ENCODE measurements at regions not wholly inside any gene's neighbourhood (a gene's known extent, or its start where the extent isn't known, plus 50 kb on each side); places are given as distances from the start of the nearest gene placed in this dataset.
A peak's percentile ranks its signal among the peaks of the same experiment; 100 is the strongest.
"Not testable (repeated sequence)": the region's sequence is repeated elsewhere in the genome, so short reads cannot be mapped to it uniquely, and the experiment has no call there.

DNA sequence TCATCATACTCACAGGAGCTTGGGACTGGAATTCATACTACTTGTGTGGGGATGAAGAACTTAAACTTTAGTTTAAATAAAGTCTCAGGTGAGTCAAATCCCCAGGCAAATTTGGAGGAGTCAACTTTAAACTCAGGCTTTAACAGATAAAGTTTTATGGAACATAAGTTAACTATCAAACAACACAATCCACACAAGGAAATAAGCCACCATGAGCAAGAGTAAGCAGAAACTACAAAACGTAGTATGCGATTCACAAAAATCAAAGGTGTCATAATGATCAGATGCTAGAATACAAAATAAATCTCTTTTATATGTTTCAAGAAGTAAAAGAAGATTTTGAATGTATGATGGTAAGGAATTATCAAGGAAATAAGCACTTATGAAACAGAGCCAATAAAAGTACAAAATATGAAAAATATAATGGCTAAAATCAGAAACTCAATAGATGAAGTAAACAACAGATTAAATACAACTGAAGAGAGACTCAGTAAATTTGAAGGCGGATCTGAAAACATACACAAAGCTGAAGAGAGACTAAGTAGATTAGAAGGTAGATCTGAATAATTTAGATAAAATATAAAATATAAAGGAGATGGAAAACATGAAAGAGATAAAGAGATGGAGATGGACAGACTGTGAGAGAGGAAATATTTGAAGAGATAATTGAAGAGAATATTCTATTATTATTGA is 97.5 kb upstream of the TWIST2 start:
- no peak for DNase-seq (ENCODE audit: low read depth in 2 of 2)

DNA sequence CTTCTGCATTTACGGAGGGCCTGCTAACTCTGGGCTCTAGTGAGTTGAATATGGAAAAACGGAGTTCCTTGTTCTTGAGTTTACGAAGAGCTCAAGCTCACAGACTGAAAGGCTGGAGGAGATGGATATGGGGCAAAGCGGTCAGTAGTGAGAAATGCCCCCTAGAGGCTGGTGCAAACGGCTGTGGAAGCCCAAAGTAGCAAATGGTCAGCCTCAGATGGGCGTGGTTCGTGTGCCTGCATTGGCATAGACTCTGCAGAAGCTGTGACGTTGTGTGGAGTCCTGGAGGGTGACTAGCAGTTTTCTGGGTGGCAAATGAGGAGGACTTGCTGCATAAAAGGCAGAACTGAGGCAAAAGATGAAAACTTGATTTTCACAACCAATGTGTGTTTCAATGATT is 93.6 kb upstream of the TWIST2 start:
- DNase-seq (ENCODE audit: low read depth in 2 of 2), result no peak

GRCh38 chr2:238761868-238762267 is 86.0 kb upstream of the TWIST2 start:
- DNase-seq (ENCODE audit: low read depth in 2 of 2), result no peak

DNA sequence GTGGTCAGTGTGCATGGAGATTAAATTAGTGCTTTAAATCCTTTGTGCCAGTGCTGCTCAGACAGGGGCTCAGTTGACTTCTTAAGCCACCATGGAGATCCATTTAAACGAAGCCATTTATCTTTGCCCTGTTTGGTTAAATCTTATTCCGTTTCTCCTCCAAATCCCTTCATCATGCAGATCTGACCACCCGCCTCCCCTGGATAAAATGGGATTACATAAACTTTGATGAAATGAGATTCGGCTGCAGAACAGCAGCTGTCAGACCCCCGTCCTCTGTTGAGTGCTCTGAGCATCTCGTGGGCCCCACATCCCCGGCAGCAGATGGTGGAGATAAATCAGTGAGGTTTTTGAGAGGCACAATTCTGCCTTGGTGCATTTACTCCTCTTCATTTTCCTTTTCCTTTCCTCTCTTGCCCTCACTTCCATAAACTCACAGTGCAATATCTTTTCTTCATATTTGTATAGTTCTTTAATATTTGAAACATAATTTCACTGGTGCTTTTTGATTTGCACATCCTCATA is 84.4 kb upstream of the TWIST2 start:
- DNase-seq (ENCODE audit: low read depth in 2 of 2), result no peak

DNA sequence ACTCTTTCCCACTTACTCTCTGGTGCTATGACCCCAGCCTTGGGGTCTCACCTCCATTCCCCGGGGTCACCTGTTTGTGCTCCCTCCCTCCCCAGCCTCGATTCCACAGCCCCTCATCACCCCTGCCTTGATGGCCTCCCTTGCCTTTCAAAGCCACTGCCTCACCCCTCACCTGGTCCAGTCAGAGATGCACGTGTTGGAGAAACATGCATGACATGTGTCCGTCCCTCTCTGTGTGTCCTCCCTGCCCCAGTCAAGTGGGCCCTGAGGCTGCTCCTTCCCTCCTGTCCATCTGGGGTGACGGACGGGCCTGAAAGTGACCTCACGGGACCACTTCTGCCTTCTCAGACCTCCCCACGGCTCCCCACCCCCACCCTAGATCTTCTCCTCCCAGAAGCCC is 82.3 kb upstream of the TWIST2 start:
- DNase-seq (ENCODE audit: low read depth in 2 of 2), result no peak

DNA sequence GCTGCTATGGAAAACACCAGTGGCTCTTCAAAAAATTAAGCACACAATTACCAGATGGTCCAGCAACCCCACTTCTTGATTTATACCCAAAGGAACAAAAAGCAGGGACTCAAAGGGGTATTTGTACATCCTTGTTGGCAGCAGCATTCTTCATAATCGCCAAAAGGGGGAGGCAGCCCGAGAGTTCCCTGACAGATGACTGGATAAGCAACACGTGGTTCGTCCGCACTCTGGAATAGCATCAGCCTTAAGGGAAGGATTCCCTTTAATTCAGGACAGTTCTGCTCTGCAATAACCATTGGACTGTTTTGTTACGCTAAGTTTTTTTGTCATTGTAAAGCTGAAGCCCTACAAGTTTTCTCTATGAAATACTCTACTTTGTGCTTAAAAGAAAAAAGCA is 76.7 kb upstream of the TWIST2 start:
- no peak for DNase-seq (ENCODE audit: low read depth in 2 of 2)

DNA sequence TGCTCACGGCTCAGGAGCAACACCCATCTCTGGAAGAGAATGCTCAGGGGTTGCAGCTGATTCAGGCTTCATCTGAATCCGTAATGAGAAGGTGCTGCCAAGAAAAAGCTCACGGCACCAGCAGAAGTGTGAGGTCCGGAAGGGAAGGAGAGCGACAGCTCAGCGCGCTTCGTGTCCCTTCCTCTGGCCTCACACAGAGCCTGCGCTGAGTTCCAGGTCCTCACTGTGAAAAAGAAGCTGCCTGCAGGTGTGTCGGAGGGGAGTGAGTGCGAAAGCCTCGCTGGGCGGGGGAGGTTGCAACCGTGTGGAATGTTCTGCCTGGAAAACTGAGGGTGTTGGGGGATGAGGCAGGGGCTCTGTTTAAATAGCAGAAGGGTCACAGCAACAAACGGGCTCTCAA is 76.2 kb upstream of the TWIST2 start:
- no peak for DNase-seq (ENCODE audit: low read depth in 2 of 2)

DNA sequence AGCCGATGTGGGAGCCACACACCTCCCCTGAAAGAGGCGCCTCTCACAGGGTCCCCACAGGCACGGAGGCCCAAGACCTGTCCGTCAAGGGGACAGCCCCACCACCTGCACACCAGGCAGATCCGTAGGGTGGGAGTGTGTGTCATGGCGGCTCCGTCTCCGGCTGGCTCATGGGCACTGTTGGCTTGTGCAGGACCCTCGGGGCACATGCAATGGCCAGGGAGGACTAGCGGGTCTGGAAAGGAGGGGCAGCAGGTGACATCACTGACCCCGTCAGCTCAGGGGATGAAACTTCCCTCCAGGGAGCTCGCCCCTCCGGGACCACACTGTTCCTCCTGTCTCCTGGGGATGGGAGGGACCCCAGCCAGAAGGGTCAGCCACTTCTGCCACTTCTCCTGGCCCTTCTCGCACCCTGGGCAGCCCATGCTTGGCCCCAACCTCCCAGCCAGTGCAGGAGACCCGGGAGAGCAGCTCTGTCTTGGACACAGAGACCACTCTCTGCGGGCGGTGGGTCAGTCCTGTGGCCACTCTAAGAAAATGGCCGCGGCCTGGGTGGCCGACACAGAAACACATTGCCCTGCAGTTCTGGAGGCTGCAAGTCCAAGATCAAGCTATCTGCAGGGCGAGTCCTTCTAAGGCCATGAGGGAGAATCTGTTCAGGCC is 75.1 kb upstream of the TWIST2 start:
- no peak for DNase-seq (ENCODE audit: low read depth in 2 of 2)

GRCh38 chr2:238773472-238773871 is 74.4 kb upstream of the TWIST2 start:
- DNase-seq (ENCODE audit: low read depth in 2 of 2), result no peak

GRCh38 chr2:238774071-238774470 is 73.8 kb upstream of the TWIST2 start:
- no peak for DNase-seq (ENCODE audit: low read depth in 2 of 2)

DNA sequence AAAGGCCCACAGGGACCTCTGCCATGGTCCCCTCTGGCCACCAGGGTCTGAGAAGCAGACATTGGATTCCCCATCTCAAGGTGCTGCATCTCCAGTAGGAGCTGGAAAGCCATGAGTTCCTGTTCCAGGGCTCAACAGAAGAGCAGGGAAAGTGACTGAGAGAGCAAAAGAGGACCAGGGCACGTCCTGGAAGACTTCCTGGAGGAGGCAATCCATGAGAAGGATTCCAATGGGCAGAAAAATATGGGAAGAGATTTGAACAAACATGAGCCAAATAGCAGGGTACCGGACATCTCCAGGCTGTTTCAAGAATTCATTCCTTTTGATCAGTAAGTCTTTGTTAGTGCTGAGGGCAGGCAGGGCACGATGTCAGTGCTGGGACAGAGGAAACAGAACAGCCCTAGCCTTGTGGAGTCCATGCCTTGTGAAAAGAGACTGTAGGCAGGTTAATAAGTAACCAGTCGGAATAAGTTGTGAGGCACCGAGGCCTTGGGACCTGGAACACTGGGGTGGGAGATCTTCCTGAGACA is 72.8 kb upstream of the TWIST2 start:
- no peak for DNase-seq (ENCODE audit: low read depth in 2 of 2)

- no peak for DNase-seq (ENCODE audit: low read depth in 2 of 2)
Observed at GRCh38 chr2:238775591-238775990, 72.3 kb upstream of the TWIST2 start.

- DNase-seq (ENCODE audit: low read depth in 2 of 2), result no peak
Observed at GRCh38 chr2:238776003-238776760, 71.7 kb upstream of the TWIST2 start.

- not testable (repeated sequence) for DNase-seq (ENCODE audit: low read depth in 2 of 2)
Observed at GRCh38 chr2:238776761-238777046, 71.2 kb upstream of the TWIST2 start.

DNA sequence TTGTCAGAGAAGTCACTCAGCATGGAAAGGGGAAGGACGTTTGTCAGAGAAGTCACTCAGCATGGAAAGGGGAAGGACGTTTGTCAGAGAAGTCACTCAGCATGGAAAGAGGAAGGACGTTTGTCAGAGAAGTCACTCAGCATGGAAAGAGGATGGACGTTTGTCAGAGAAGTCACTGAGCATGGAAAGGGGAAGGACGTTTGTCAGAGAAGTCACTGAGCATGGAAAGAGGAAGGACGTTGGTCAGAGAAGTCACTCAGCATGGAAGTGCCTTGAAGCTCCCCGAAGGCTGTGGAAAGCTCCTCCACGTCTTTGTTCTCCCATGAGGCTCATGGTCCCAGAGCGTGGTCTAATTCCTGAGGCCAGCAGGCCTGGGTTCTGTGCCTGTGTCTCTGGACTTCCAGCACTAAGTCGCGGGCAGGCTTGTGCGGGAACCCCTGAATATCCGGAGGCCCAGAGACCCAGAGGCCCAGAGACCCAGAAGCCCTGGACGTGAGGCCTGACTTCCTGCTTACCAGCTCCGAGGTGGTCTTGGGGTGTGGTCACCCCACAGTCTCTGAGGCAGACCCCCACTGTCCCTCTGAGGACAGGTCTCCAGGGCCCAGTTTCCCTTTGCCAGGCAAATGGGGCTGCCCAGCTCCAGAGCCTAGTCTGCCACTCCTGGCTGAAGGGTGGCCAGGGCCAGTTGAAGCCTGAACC is 70.4 kb upstream of the TWIST2 start:
- DNase-seq (ENCODE audit: low read depth in 2 of 2), result no peak

GRCh38 chr2:238784671-238785527 is 63.0 kb upstream of the TWIST2 start:
- DNase-seq (ENCODE audit: low read depth in 2 of 2), result peak; percentile 28 to 32

- DNase-seq (ENCODE audit: low read depth in 2 of 2), result no peak
Observed at GRCh38 chr2:238785528-238785860, 62.4 kb upstream of the TWIST2 start.

GRCh38 chr2:238786379-238786778 is 61.5 kb upstream of the TWIST2 start:
- no peak for DNase-seq (ENCODE audit: low read depth in 2 of 2)

GRCh38 chr2:238786792-238787490 is 60.9 kb upstream of the TWIST2 start:
- DNase-seq (ENCODE audit: low read depth in 2 of 2), result no peak

GRCh38 chr2:238787501-238787900 is 60.4 kb upstream of the TWIST2 start:
- DNase-seq (ENCODE audit: low read depth in 2 of 2), result no peak
